GM18870 (cell line): ENCODE measurements at regions not wholly inside any gene's neighbourhood (a gene's known extent, or its start where the extent isn't known, plus 50 kb on each side); places are given as distances from the start of the nearest gene placed in this dataset.

Experiments
- ATAC-seq: cut with Tn5 transposase; IDR thresholded peaks from one replicate; pipeline ENCODE4 v1.9.1; 2021; ENCODE audit warnings: moderate library complexity; ENCODE audit not compliant: unreplicated experiment

- ATAC-seq = peak; percentile 93
Observed at GRCh38 chr18:27652480-27653121, 467.5 kb upstream of the CHST9 start.

- no peak for ATAC-seq
Observed at GRCh38 chr18:27649621-27650020, 464.5 kb upstream of the CHST9 start.

DNA sequence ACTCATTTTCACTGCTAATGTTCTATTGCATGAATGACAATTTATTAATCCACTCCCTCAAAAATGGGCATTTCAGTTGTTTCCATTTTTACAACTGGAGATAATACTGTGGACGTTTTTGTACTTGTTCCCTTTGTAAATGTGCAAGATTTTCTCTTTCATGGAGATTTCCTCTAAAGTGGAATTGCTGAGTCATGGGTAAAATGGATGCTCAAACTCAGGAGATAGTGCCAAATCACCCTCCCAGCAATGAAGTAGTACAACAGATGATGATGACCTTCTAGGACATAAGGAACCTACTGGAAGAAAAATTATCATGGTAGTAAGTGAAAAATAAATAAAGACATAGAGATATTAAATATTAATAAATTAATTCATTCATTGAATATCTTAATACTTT, 460.8 kb upstream of the CHST9 start:
- ATAC-seq = no peak

DNA sequence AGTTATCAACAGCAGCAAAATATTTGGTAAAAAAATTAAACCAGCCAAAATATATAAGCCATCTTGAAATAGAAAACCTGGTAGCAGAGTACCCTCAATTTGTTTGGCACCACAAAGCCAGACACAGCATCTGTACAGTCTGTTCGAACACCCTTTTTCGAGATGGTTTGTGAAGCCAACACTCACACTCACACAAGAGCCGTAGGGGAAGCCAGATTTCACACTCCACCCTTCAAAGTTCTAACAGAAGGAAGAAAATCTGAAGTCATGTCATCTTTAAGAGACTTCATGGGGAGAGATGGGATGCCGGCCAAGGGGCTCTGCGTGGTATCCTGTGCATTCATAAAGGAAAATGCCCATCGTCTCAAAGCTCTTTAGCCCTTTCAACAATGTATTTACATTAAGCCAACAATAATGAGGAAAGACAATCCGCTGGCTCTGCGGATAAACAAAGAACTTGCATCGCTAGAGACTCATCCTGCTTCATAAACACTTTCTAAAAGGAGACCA, 451.5 kb upstream of the CHST9 start:
- no peak for ATAC-seq

- ATAC-seq = no peak
Observed at GRCh38 chr18:27632706-27633105, 447.6 kb upstream of the CHST9 start.

DNA sequence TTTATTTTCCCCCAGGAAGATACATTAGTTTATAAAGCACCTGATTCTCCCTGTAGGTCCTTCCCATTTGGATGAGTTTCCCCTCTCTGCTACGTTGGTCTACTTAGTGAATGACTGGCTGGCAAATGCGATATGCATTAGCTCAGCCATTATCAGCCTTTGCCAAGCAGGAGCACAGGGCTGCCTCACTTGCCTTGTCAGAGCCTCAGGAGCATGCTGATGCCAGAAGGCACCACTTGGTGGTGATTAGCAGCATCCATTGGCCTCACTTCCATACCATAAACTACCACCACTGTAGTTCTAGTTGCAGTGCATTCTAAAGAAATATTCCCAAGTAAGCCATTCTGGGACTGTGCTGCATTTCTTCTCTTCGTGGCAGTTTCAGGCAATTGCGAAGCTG, 442.8 kb upstream of the CHST9 start:
- no peak for ATAC-seq

DNA sequence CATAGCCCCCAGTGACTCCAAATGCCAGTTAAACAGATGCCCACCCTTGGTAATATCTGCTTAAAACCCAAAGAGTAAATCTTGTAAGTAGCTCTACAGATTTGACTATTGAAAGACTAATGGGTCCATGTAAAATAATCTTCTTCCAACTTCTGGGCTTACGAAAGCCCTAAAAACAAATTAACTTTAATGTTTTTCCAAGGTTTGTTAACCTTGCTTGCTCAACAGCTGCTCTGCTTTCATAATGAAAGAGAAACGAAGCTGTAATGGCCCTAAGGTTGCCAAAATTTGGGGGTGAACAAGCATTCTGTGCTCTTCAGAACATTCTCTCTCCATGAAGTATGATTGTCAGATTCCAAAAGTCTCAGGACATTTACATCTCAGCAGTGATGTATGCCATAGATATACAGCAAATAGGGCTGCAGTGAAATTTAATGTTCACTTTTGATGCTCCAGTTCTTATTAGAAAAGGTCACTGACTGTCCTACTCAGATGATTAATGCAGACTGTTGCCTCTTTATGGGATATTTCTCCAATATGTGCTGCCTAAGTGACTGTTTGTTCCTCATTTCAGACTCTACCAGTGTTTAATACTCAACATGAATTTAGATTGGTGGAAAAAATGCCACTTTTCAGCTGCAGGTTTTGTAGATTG, 436.3 kb upstream of the CHST9 start:
- no peak for ATAC-seq

DNA sequence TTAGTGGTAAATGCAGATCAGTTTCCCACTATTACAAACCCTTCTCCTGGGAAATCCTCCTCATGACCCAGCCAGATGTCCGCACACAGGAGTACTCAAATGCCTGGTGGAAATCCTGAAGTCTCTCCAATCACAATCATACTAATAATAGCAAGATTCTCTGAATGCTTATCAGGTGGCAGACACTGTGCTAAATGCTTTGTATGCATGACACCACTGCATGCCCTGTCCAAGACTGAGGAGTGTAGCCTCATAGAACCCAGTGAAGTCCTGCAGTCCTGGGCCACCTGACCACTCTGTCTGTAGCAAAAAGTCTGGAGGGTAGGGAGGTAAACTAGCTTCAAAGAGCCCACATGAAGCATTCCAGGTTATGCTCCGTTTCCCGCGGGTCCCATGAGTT, 434.8 kb upstream of the CHST9 start:
- ATAC-seq = no peak

- no peak for ATAC-seq
Observed at GRCh38 chr18:27619090-27619772, 434.1 kb upstream of the CHST9 start.

DNA sequence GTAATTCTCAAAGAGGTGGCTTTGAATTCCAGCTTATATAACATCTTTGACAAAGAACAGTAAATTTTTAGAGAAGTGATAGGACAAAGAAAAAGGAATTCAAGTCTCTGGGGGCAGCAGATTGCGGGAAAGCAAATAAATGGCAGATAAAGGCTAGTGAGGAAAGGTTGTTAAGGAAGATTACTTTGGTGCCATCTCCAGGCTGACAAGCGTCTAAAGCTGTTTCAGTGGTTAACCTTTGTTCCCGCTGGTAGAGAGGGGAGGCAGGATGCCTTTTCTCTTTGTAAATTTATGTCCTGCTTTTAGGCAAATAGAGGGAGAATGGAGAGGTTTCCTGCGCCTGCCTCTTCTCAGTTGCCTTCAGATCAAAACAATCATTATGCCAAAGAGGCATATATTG, 431.2 kb upstream of the CHST9 start:
- ATAC-seq = no peak

GRCh38 chr18:27614951-27615844, 430.1 kb upstream of the CHST9 start:
- ATAC-seq = no peak

DNA sequence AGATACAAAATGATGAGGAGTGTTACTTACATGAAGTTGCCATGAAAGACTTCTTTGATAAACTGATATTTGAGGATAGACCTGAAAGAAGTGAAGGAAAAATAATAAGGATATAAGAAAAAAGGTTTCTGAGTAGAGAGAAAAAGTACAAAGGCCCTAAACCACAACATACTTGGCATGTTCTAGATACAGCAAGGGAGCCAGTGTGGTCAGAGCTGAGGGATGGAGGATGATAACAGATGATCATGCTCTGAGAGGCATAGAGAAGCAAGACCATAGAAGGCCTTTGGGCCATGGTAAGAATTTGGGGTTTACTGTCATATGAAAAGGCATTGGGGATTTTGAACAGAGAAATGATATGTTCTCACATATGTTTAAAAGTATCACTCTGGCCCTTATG, 424.1 kb upstream of the CHST9 start:
- no peak for ATAC-seq

GRCh38 chr18:27608742-27609141, 423.6 kb upstream of the CHST9 start:
- no peak for ATAC-seq

DNA sequence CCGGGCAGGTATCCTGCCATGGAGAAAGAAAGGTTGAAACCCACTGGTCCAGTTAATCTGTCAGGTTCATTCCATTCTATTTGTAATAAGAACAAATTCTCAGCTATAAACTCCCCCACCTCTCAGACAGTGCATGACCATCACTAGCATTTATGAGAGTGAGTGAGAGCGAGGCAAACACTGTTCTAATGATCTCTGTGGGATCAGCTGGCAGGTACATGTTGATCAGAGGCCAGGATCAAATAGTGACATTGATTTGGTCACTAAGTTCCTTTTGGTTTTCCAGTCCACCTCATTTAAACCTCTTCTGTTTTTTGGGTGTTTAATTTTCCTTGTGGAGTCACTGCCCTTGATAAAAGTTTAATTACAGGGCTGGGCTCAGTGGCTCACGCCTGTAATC, 423.1 kb upstream of the CHST9 start:
- ATAC-seq = no peak

DNA sequence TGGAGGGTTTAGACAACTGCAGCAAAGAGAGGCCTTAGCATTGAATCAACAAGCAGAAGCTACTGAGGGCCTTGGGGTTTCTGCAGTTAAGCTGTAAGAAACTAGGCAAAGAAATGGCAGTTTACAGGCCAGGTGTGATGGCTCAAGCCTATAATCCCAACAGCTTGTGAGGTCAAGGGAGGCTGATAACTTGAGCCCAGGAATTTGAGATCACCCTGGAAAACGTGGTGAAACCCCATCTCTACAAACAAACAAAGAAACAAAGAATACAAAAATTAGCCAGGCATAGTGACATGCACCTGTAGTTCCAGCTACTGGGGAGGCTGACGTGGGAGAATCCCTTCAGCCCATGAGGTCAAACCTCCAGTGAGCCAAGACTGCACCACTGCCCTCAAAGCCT, 421.6 kb upstream of the CHST9 start:
- no peak for ATAC-seq

DNA sequence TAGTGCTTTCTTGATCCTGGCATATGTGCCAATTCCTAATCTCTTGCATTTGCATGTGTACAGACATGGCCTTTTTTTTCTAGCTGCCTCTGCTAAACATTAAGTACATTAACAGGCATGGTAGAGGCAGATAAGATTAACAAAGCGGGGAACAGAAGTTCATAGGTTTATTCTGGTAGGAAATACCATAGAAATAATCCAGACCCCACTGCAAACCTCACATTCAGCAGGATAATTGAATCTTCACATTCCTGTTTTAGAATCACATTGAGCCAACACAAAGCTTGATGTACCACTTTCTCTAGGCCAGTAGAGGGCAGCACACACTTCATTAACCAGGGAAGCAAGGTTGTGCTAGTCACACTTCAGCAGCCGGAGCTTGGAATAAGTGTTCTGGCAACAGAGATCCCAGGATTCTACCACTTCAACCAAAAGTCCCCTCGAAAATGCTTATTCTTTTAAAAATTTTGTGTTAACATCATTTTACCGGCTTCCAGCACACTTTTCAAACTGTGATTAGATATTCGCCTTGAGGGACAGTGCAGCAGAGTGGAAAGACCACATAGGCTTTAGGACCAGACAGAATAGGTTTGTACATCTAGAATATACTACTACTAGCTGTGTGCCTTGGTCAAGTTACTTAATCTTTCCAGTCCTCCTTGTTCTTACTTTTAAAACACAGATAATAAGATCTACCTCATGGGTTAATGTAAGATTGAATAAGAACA, 420.2 kb upstream of the CHST9 start:
- ATAC-seq = peak; percentile 72

GRCh38 chr18:27604583-27604982, 419.5 kb upstream of the CHST9 start:
- no peak for ATAC-seq

GRCh38 chr18:27602092-27602491, 417.0 kb upstream of the CHST9 start:
- ATAC-seq = no peak

- ATAC-seq = peak; percentile 54
Observed at GRCh38 chr18:27600245-27600644, 415.1 kb upstream of the CHST9 start.

- peak; percentile 59 for ATAC-seq
Observed at GRCh38 chr18:27599202-27599829, 414.2 kb upstream of the CHST9 start.
